ENCODE measurements at regions not wholly inside any gene's neighbourhood (a gene's known extent, or its start where the extent isn't known, plus 50 kb on each side); places are given as distances from the start of the nearest gene placed in this dataset.

- DNase-seq, result no peak
These were observed 231.5 kb upstream of the SPRED2 start for GRCh38 chr2:65663831-65664407.

DNA sequence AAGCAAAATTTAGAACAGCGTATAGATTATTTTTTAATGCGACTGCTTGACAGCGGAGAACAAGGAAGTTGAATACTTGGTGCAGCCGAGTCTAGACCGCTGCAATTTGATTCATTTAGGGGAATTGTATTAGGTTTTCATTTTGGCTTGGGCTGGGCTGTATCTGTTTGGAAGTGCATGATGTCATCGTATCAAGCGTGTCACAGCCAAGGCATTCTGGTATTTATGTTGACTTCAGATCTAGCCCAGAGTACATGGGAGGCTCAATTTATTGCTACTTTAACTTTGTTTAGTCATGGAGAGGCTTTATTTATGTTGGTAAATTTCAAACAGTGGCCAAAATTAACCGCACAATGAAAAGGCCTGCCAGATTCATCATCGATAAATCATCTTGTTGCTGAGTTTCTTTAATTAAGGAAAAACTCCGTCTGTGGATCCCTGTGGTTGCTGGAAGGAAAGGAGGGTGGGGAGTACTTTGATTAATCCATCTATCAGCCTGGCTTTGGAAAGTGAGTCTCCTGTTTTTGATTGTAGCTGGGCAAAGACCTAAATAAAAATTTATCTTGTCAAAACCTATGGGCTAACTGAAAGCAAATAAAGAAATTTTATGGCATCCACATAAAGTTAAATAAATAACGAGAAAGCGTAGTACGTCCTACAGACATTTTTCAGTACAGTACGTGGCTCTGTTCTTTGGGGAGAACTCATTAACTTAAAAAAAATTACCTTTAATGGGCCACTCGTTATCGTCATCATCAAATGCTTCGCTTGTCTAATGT, 230.4 kb upstream of the SPRED2 start:
- no peak for DNase-seq

- no peak for DNase-seq
These were observed 229.7 kb upstream of the SPRED2 start for GRCh38 chr2:65661980-65662653.

- DNase-seq, result no peak
These were observed 227.9 kb upstream of the SPRED2 start for GRCh38 chr2:65660340-65660739.

DNA sequence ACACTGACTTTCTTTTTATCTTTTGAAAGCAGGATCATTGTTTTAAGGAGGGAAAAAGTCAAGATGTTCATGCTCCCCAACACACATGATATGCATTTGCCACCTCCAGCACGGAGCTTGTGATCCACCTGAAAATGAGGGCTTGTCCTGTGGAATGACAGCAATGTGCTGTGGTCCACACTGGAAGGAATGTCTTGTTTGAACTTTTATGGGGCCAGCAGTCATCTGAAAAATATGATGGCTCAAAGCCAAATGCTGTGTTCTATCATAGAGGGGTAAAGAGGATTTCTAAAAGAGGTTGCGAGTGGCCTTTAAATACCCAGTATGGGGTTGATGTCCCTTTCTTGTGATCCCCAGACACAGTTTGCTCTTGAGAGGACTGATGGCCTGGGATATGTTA, 226.5 kb upstream of the SPRED2 start:
- DNase-seq, result no peak

- no peak for DNase-seq
These were observed 225.9 kb upstream of the SPRED2 start for GRCh38 chr2:65658266-65658665.

DNA sequence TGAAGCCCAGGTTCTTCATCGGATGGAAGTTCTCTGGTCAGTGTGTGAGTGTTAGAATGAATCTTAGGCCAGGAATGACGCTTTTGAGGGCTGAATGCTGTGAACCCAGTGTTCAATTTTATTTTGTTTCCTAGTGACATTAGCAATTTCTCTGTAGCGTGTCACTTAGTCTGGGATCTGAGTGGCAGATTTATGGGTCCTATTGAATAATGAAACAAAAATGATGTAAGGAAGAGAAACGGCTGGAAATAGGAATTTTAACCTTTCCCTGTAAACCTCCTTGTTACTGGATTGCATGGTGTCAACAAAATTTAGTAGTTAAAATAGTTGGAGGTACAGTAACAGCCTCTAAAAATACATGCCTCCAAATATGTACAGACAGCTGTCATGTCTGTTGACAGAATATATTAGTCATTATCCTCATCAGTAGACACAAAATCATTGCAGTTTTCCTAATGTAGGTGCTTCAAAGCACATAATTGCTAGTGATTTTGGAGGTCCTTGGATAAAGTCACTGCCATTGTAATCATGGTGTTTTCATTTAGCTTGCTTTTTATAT, 223.8 kb upstream of the SPRED2 start:
- no peak for DNase-seq

DNA sequence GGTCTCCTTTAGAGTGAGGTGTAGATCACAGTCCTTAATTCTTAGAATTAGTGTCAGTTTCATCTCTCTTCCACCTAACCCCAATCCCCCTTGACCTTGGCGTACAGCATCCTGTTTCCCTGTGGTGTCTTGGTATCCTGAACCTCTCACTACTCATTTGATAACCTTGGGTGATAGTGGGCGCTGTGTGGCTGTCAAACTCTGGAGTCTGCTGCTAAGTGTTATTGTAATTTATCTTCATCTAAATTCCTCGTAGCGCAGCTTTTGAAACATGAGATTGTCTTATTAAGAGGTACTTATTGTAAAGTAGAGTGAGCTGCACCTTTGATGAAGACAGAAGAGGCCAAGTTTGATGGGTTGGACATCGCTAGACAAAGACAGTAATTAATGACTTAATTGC, 222.6 kb upstream of the SPRED2 start:
- no peak for DNase-seq

DNA sequence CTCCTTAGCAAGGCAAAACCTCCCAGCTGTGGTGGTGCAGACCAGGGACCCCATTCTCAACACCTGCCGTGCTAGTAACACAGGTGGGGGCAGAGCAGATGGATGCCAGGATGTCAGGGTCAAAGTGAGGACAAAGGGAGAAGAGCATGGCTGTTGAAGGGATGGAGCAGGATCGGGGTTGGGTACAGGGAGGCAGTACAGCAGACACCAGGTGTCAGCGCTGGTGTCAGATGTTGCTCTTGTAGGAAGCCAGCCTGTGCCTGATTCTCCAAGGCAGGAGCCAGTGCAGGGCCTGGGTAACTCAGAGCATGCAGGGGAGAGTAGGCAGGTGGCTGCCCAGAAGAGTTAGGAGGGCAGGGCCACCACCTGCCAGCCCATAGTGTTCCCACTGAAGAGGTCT, 222.1 kb upstream of the SPRED2 start:
- no peak for DNase-seq

DNA sequence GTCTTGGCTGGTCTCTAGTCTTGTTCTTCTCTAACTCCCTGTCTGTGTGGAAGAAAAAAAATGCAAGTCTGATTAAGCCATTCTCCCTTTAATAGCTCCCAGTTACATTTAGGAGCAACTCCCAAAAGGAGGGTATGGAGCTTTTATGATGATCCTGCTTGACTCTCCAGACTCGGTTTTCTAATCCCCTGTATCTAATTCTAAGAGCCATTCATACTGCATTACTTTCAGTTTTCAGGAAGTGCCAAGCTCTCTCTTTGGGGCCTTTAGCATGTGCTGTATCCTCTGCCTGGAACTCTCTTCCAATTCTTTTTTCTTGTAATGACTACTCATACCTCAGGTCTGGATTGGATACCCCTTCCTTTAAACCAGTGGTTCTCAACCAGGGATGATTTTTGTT, 219.7 kb upstream of the SPRED2 start:
- no peak for DNase-seq

DNA sequence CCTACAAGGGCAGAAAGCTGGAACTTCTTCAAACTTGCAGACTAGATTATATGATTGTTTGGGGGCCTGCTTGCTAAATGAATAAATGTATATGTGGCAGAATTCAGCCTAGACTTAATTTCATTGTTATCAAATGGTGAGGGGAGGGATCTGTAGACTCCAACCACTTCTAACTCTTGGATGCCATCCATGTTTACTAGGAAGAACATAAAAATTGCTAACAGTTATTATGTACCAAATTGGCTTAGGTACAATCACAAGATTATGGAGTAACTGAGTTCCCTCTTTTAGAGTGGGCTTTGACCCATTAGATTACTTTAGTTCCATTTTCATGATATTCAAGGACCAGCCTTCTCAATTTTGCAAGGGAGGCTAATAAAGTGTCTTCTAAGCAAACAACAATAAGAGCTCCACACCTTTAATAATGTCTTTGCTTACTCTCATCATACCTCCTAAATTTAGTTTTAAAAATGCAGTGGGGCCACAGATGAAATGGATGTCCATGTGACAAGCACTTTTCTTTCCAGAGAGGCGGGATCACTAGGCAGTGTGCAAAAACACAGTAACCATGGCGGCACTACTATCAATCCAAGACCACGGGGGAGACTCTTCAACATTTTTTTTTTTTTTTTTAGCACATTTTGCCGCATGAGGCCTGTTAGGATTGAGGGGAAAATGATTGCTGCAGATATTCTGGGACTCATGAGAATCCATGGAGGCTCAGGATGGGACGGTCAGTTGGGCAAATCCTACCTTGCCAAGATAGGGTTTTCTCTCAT, 217.6 kb upstream of the SPRED2 start:
- no peak for DNase-seq

GRCh38 chr2:65647249-65647842, 214.9 kb upstream of the SPRED2 start:
- DNase-seq, result no peak

DNA sequence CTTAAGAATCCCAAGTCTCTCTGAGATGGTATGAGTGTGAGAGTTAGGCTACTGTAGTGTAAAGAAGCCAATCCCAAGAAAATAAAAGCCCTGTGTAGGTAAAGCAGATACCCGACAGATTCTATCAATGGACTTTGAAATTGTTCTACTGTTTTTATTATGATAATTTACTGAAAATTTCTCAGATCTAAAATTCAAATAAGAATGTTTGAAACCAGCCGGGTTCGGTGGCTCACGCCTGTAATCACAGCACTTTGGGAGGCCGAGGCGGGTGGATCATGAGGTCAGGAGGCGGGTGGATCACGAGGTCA, 208.3 kb upstream of the SPRED2 start:
- no peak for DNase-seq

DNA sequence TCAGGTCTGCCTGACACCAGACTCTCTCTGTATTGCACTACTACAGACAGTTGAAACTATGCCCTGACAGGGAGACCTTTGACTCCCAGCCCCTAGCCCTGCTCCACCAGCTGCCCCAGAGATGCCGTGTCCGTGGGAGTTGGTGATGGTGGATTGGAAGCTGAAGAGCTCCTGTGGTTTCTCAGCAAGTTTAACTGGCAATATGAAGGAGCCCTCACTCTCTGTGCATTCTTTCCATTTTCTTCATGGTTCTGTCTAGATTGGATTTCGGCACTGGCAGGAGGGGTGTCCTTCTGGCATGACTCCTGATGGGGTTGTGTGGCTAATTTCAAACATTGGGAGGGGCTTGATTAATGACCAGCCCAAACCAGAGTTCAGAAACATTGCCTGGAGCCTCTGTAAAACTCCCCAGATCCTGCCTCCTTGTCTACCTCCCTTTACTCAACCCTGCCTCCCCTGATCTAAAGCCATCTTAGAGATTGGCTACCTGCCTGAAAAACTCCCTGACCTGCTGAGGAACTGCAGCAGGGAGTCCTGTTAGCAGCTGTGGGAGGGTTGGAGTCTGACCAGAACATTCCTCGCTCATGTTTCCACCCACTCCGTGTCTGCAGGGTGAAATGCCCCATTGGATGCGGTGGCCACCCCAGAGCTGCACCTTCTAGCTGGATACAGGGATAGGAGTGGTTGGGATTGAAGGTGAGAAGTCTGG, 206.9 kb upstream of the SPRED2 start:
- DNase-seq, result no peak

- no peak for DNase-seq
These were observed 206.0 kb upstream of the SPRED2 start for GRCh38 chr2:65638443-65638842.

GRCh38 chr2:65636813-65637483, 204.5 kb upstream of the SPRED2 start:
- no peak for DNase-seq

GRCh38 chr2:65636024-65636423, 203.6 kb upstream of the SPRED2 start:
- DNase-seq, result no peak

GRCh38 chr2:65634304-65634703, 201.9 kb upstream of the SPRED2 start:
- no peak for DNase-seq

GRCh38 chr2:65630643-65631042, 198.2 kb upstream of the SPRED2 start:
- DNase-seq, result no peak

GRCh38 chr2:65628156-65628555, 195.8 kb upstream of the SPRED2 start:
- no peak for DNase-seq

DNA sequence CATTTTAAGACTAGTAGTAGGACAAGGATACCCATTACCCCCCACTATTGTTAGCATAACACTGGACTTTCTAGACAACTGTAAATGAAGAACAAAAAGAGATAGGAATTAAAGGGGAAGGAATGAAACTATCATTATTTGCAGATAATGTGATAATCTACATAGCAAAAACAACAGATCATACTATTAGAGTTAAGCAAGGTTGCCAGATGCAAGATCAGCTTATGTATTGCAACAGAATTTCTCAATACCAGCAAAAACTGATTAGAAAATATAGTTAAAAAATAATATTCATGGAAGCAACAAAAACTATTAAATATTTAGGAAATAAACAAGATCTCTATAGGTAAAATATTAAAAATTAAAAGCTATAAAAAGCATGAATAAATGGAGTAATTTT, 194.4 kb upstream of the SPRED2 start:
- DNase-seq, result no peak

DNA sequence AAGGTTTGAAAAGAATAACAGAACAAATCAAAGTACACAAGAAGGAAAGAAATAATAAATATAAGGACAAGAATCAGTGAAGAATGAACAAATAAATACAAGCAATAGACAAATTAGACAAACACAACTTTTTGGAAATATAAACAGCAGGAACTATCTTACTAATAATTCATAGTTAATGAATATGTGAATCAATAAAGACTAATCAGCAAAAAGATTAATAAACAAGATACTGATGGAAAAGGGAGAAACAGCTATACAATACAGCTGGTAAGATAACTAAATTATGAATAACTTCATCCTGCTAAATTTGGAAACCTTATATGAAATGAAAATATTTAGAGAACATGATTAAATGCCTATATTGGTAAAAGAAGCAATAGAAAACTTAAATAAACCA, 193.6 kb upstream of the SPRED2 start:
- no peak for DNase-seq
